CD4-positive, alpha-beta memory T cell (primary cell): ENCODE measurements at regions not wholly inside any gene's neighbourhood (a gene's known extent, or its start where the extent isn't known, plus 50 kb on each side); places are given as distances from the start of the nearest gene placed in this dataset.
A peak's percentile ranks its signal among the peaks of the same experiment; 100 is the strongest.

Experiments
- CTCF ChIA-PET: fragments of 350-600 bp; sonication (Branson Sonifier 250); formaldehyde crosslinking; loops from one replicate; lab custom pipeline; 2021; ENCODE audit warnings: inconsistent platforms; ENCODE audit not compliant: partially characterized antibody; lab: Charles Lee
- POLR2A ChIA-PET: fragments of 350-600 bp; sonication (Branson Sonifier 250); formaldehyde crosslinking; loops from one replicate; lab custom pipeline; 2021; ENCODE audit not compliant: partially characterized antibody; lab: Charles Lee
- DNase-seq, 5 donors: peaks; one replicate each; pipeline versions ENCODE4 v3.0.0 to v3.0.0-alpha.2; 2020 to 2022; ENCODE audit warnings: mixed read lengths in 1 of 5
- H3K27ac ChIP-seq: one replicate; pipeline ENCODE4 v1.7.0; 2013; ENCODE audit warnings: low read depth, low read length
- H3K27me3 ChIP-seq: 2 replicates; pipeline ENCODE4 v1.7.0; 2013; ENCODE audit warnings: mild to moderate bottlenecking, low read length, moderate library complexity; ENCODE audit not compliant: insufficient read depth
- H3K36me3 ChIP-seq: 2 replicates; pipeline ENCODE4 v1.7.0; 2013; ENCODE audit warnings: mild to moderate bottlenecking, low read length, moderate library complexity; ENCODE audit not compliant: insufficient read depth
- H3K4me1 ChIP-seq: 2 replicates; pipeline ENCODE4 v1.7.0; 2013; ENCODE audit warnings: mild to moderate bottlenecking, low read length, moderate library complexity; ENCODE audit not compliant: insufficient read depth
- H3K4me3 ChIP-seq, 2 donors: one replicate each; pipeline ENCODE4 v1.7.0; 2013; ENCODE audit warnings: low read length in 2 of 2, mild to moderate bottlenecking in 1 of 2
- H3K9me3 ChIP-seq, 2 donors: one replicate each; pipeline ENCODE4 v1.7.0; 2013; ENCODE audit warnings: low read length in 2 of 2, control low read depth in 1 of 2; ENCODE audit not compliant: control insufficient read depth in 1 of 2
- H3K27ac Mint-ChIP-seq, 7 donors: one replicate each; pipeline ENCODE4 v1.8.0; 2020 to 2021; ENCODE audit warnings: mixed read lengths in 7 of 7, mild to moderate bottlenecking in 6 of 7, inconsistent platforms in 3 of 7, moderate library complexity in 3 of 7
- H3K27me3 Mint-ChIP-seq, 2 donors: one replicate each; pipeline ENCODE4 v1.8.0; 2020 to 2021; ENCODE audit warnings: mixed read lengths in 2 of 2
- H3K36me3 Mint-ChIP-seq, 2 donors: one replicate each; pipeline ENCODE4 v1.8.0; 2020 to 2021; ENCODE audit warnings: mixed read lengths in 2 of 2, inconsistent platforms in 1 of 2, mild to moderate bottlenecking in 1 of 2
- H3K4me1 Mint-ChIP-seq, 4 donors: one replicate each; pipeline ENCODE4 v1.8.0; 2020 to 2021; ENCODE audit warnings: mixed read lengths in 4 of 4, mild to moderate bottlenecking in 1 of 4
- H3K4me3 Mint-ChIP-seq, 8 donors: one replicate each; pipeline ENCODE4 v1.8.0; 2020 to 2021; ENCODE audit warnings: mixed read lengths in 8 of 8, mild to moderate bottlenecking in 7 of 8, moderate library complexity in 6 of 8, inconsistent platforms in 3 of 8
- H3K9me3 Mint-ChIP-seq, 8 donors: one replicate each; pipeline ENCODE4 v1.8.0; 2020 to 2021; ENCODE audit warnings: mixed read lengths in 8 of 8, mild to moderate bottlenecking in 5 of 8, inconsistent platforms in 3 of 8, moderate library complexity in 1 of 8
- intact Hi-C: fragments of 100-400 bp; cut with micrococcal nuclease; formaldehyde crosslinking; loops from one replicate; pipeline ENCODE4 v1.15.1; 2023

GRCh38 chr6:17047889-17048288 is 54.0 kb upstream of the STMND1 start:
- no peaks in the 10 kb centered on the region for H3K36me3 ChIP-seq
- no peak overlapping the region for H3K4me3 ChIP-seq

GRCh38 chr6:17045581-17046322 is 56.1 kb upstream of the STMND1 start:
- peaks cover 4% of the 10 kb centered on the region for H3K27me3 ChIP-seq
- ChIA-PET POLR2A (no interaction called here), CTCF (no interaction called here)
- peaks cover 0 to 4% (median 2%) of the 10 kb centered on the region in 8 donors for H3K9me3 Mint-ChIP-seq
- no peak overlapping the region for H3K4me3 ChIP-seq
- no peak overlapping the region for H3K27ac ChIP-seq
- no peak for DNase-seq
- H3K27ac Mint-ChIP-seq = no peak overlapping the region
- H3K27me3 Mint-ChIP-seq = peaks cover 18 to 35% of the 10 kb centered on the region in 2 donors
- intact Hi-C loops = no loop called here
- no peak overlapping the region for H3K4me3 Mint-ChIP-seq
- no peaks in the 10 kb centered on the region for H3K4me1 ChIP-seq
- H3K9me3 ChIP-seq = no peaks in the 10 kb centered on the region
- no peaks in the 10 kb centered on the region for H3K4me1 Mint-ChIP-seq
- H3K36me3 Mint-ChIP-seq = no peaks in the 10 kb centered on the region
- no peaks in the 10 kb centered on the region for H3K36me3 ChIP-seq

More at GRCh38 chr6:17047889-17048288, 54.0 kb upstream of the STMND1 start:
- Mint-ChIP-seq H3K4me3 (no peak overlapping the region), H3K4me1 (no peaks in the 10 kb centered on the region), H3K9me3 (peaks cover 0 to 4% (median 2%) of the 10 kb centered on the region in 8 donors), H3K27ac (no peak overlapping the region), H3K27me3 (peaks cover 14 to 28% of the 10 kb centered on the region in 2 donors), H3K36me3 (no peaks in the 10 kb centered on the region)
- DNase-seq = no peak
- Histone ChIP-seq H3K4me1 (no peaks in the 10 kb centered on the region), H3K9me3 (no peaks in the 10 kb centered on the region), H3K27ac (no peak overlapping the region), H3K27me3 (peaks cover 4% of the 10 kb centered on the region)
- ChIA-PET CTCF (no interaction called here), POLR2A (no interaction called here)
- intact Hi-C loops = no loop called here

DNA sequence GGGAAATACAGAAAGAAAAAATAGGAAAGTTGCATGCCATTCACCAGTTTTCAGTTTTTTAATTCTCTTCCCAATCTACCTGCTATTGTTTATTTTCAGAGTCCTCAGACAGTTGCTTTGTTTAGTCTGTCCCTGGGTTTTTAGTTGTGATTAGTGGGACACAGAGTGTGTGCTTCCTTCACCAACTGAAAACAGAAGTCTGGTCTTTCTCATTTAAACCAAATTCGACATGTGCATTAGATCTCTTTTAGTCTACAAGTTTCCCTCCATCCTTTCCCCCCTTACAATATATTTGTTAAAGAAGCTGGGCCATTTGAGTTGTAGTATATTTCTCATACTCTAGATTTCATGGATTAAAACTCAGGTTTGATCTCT is 58.7 kb upstream of the STMND1 start:
- ChIA-PET CTCF (no interaction called here), POLR2A (no interaction called here)
- H3K36me3 ChIP-seq = no peaks in the 10 kb centered on the region
- H3K4me3 ChIP-seq = no peak overlapping the region
- Mint-ChIP-seq H3K27me3 (peaks cover 20 to 33% of the 10 kb centered on the region in 2 donors), H3K4me3 (no peak overlapping the region), H3K27ac (no peak overlapping the region), H3K9me3 (peaks cover 0 to 6% (median 2%) of the 10 kb centered on the region in 8 donors), H3K4me1 (no peaks in the 10 kb centered on the region), H3K36me3 (no peaks in the 10 kb centered on the region)
- DNase-seq = no peak
- H3K4me1 ChIP-seq = no peaks in the 10 kb centered on the region
- no peaks in the 10 kb centered on the region for H3K9me3 ChIP-seq
- no peak overlapping the region for H3K27ac ChIP-seq
- intact Hi-C loops = no loop called here
- peaks cover 4% of the 10 kb centered on the region for H3K27me3 ChIP-seq

DNA sequence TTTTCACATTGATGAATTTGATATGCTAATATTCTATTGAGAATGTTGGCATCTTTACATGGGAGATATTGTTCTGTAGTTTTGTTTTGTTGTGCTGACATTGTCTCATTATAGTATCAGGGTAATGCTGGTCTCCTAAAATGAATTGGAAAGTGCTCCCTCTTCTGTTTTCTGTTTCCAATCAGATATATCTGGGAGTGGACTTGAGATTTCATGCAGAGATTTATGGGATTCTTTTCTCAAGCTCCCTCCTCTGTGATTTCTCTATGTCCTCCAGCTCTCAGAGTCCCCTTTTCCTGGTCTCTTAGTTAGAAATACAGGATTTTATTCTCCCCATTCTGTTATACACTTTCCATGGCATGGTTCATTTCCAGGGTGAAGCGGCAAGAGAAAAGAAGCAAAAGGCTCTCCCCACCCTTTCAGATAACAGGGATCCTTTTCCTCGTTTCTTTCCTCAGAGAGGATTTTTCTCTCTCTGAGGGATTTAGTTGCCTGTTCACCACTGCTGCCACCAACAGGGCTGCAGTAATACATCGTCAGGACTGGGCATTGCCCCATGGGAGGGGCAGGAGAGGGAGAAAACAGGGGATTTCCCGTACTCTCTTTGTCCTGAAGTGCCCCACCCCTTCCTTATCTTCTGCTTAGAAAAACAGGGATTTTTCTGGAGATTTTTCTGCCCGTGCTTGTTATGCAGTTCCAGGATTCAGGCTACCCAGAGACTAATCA is 59.3 kb upstream of the STMND1 start:
- no peak for DNase-seq
- Mint-ChIP-seq H3K4me3 (no peak overlapping the region), H3K4me1 (no peaks in the 10 kb centered on the region), H3K27ac (peak overlapping the region in 1 of 7 donors; percentile 61), H3K27me3 (peaks cover 20 to 35% of the 10 kb centered on the region in 2 donors), H3K36me3 (no peaks in the 10 kb centered on the region), H3K9me3 (peaks cover 0 to 6% (median 2%) of the 10 kb centered on the region in 8 donors)
- Histone ChIP-seq H3K4me3 (no peak overlapping the region), H3K4me1 (no peaks in the 10 kb centered on the region), H3K27me3 (peaks cover 4% of the 10 kb centered on the region), H3K9me3 (no peaks in the 10 kb centered on the region), H3K36me3 (no peaks in the 10 kb centered on the region), H3K27ac (no peak overlapping the region)
- ChIA-PET POLR2A (no interaction called here), CTCF (no interaction called here)
- intact Hi-C loops = no loop called here

DNA sequence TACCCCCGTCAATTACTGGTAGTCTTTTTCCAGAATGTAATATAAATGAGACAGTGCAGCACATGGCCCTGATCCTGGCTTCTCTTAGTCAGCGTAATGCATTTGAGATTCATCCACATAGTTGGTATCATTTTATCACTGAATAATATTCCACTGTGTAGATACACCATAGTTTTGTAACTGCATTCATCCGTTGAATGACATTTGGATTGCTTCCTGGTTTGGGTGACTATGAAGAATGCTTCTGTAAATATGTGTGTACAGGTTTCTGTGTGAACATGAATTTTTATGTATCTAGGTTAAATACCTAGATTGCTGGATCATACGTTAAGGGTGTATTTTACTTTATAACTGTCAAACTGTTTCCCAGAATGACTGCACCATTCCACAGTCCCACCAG is 62.6 kb upstream of the STMND1 start:
- POLR2A ChIA-PET = no interaction called here

DNA sequence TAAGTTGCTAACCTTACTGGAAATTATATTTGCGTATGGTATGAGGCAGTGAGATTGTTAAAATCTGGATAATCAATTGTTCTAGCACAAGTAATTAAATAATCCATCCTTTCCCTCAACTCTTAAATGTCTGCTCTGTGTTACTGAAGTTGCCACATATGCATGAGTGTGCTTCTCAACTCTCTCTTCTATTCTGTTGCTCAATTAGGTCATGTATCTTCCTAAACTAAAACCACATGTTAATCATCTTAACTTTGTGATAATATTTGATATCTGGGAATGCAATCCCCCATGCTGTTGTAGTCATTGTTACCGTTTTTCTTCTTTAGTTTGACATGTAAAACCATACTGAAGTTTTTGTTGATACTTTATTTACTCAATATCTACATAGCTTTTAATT is 63.5 kb upstream of the STMND1 start:
- Histone ChIP-seq H3K27ac (no peak overlapping the region), H3K27me3 (no peaks in the 10 kb centered on the region), H3K4me1 (no peaks in the 10 kb centered on the region), H3K36me3 (no peaks in the 10 kb centered on the region), H3K9me3 (no peaks in the 10 kb centered on the region), H3K4me3 (no peak overlapping the region)
- peaks cover 0 to 4% (median 0%) of the 10 kb centered on the region in 8 donors for H3K9me3 Mint-ChIP-seq
- no peak overlapping the region for H3K4me3 Mint-ChIP-seq
- no peaks in the 10 kb centered on the region for H3K36me3 Mint-ChIP-seq
- intact Hi-C loops = no loop called here
- no peak overlapping the region for H3K27ac Mint-ChIP-seq
- ChIA-PET CTCF (no interaction called here), POLR2A (no interaction called here)
- peaks cover 14 to 19% of the 10 kb centered on the region in 2 donors for H3K27me3 Mint-ChIP-seq
- no peaks in the 10 kb centered on the region for H3K4me1 Mint-ChIP-seq
- DNase-seq = no peak

More for the DNA sequence above, 62.6 kb upstream of the STMND1 start:
- H3K4me1 ChIP-seq = no peaks in the 10 kb centered on the region
- H3K4me3 Mint-ChIP-seq = no peak overlapping the region
- H3K27me3 Mint-ChIP-seq = peaks cover 18 to 23% of the 10 kb centered on the region in 2 donors
- DNase-seq = no peak
- no peak overlapping the region for H3K4me3 ChIP-seq
- intact Hi-C loops = no loop called here
- H3K27ac ChIP-seq = no peak overlapping the region
- peaks cover 3% of the 10 kb centered on the region for H3K27me3 ChIP-seq
- no peak overlapping the region for H3K27ac Mint-ChIP-seq
- H3K9me3 ChIP-seq = no peaks in the 10 kb centered on the region
- no peaks in the 10 kb centered on the region for H3K4me1 Mint-ChIP-seq
- H3K36me3 Mint-ChIP-seq = no peaks in the 10 kb centered on the region
- no peaks in the 10 kb centered on the region for H3K36me3 ChIP-seq
- CTCF ChIA-PET = no interaction called here
- H3K9me3 Mint-ChIP-seq = peaks cover 0 to 6% (median under 1%) of the 10 kb centered on the region in 8 donors

- DNase-seq = no peak
- POLR2A ChIA-PET = no interaction called here
- H3K27ac Mint-ChIP-seq = no peak overlapping the region
- no peaks in the 10 kb centered on the region for H3K36me3 Mint-ChIP-seq
- Histone ChIP-seq H3K4me3 (no peak overlapping the region), H3K4me1 (no peaks in the 10 kb centered on the region), H3K27ac (no peak overlapping the region), H3K9me3 (no peaks in the 10 kb centered on the region), H3K27me3 (no peaks in the 10 kb centered on the region), H3K36me3 (no peaks in the 10 kb centered on the region)
- H3K27me3 Mint-ChIP-seq = peaks cover 8 to 11% of the 10 kb centered on the region in 2 donors
- intact Hi-C loops = no loop called here
- H3K4me3 Mint-ChIP-seq = no peak overlapping the region
- H3K9me3 Mint-ChIP-seq = peaks cover 0 to 4% (median 0%) of the 10 kb centered on the region in 8 donors
- CTCF ChIA-PET = no interaction called here
- no peaks in the 10 kb centered on the region for H3K4me1 Mint-ChIP-seq
These were observed 65.8 kb upstream of the STMND1 start for GRCh38 chr6:17036065-17036393.
